OCI-LY1 (cell line): ENCODE measurements at regions not wholly inside any gene's neighbourhood (a gene's known extent, or its start where the extent isn't known, plus 50 kb on each side); places are given as distances from the start of the nearest gene placed in this dataset.

ENCODE experiments used
- H2AFZ ChIP-seq: fragments of 200-600 bp; sonication (generic), shearing (Covaris generic); 2 replicates; pipeline ENCODE4 v1.6.0; 2014; ENCODE audit warnings: antibody characterized with exemption, mild to moderate bottlenecking, low read length
- H3F3A ChIP-seq: fragments of 200-600 bp; sonication (generic), shearing (Covaris generic); 2 replicates; pipeline ENCODE4 v1.6.0; 2014; ENCODE audit warnings: mild to moderate bottlenecking, antibody characterized with exemption, low read length, moderate library complexity; ENCODE audit not compliant: insufficient read depth
- H3K27ac ChIP-seq: fragments of 200-600 bp; sonication (generic); 2 replicates; pipeline ENCODE4 v1.5.1; 2014; ENCODE audit warnings: low read length, mixed run types, mild to moderate bottlenecking, low read depth; ENCODE audit not compliant: poor library complexity, severe bottlenecking
- H3K27me3 ChIP-seq: fragments of 200-600 bp; sonication (generic); 2 replicates; pipeline ENCODE4 v1.6.0; 2014; ENCODE audit warnings: antibody characterized with exemption, mild to moderate bottlenecking, low read length, moderate library complexity; ENCODE audit not compliant: insufficient read depth
- H3K36me3 ChIP-seq: fragments of 200-600 bp; sonication (generic); 2 replicates; pipeline ENCODE4 v1.6.1; 2014; ENCODE audit warnings: mild to moderate bottlenecking, antibody characterized with exemption, low read length, moderate library complexity, mixed read lengths; ENCODE audit not compliant: insufficient read depth
- H3K4me1 ChIP-seq: fragments of 200-600 bp; sonication (generic); 2 replicates; pipeline ENCODE4 v1.5.1; 2014; ENCODE audit warnings: mild to moderate bottlenecking, low read length, moderate library complexity; ENCODE audit not compliant: insufficient read depth, severe bottlenecking
- H3K4me2 ChIP-seq: fragments of 200-600 bp; sonication (generic), shearing (Covaris generic); 2 replicates; pipeline ENCODE4 v1.6.1; 2014; ENCODE audit warnings: low read length
- H3K4me3 ChIP-seq: fragments of 200-600 bp; sonication (generic); 2 replicates; pipeline ENCODE4 v1.5.1; 2014; ENCODE audit warnings: low read length, low read depth, mild to moderate bottlenecking, mixed read lengths; ENCODE audit not compliant: poor library complexity, severe bottlenecking
- H3K79me2 ChIP-seq: fragments of 200-600 bp; shearing (Covaris generic); 2 replicates; pipeline ENCODE4 v1.6.1; 2016; ENCODE audit warnings: mixed run types, low read length, mixed read lengths; ENCODE audit not compliant: insufficient read depth
- H3K9ac ChIP-seq: fragments of 200-600 bp; sonication (generic), shearing (Covaris generic); 2 replicates; pipeline ENCODE4 v1.6.1; 2014; ENCODE audit warnings: mild to moderate bottlenecking, low read length, mixed read lengths
- H3K9me2 ChIP-seq: fragments of 200-600 bp; sonication (generic), shearing (Covaris generic); 2 replicates; pipeline ENCODE4 v1.6.1; 2014; ENCODE audit warnings: low read depth, mild to moderate bottlenecking, low read length, mixed read lengths
- H3K9me3 ChIP-seq: fragments of 200-600 bp; shearing (Covaris generic); 2 replicates; pipeline ENCODE4 v1.6.1; 2014; ENCODE audit warnings: low read length, mixed read lengths
- H4K20me1 ChIP-seq: fragments of 200-600 bp; sonication (generic), shearing (Covaris generic); 2 replicates; pipeline ENCODE4 v1.6.0; 2016; ENCODE audit warnings: mild to moderate bottlenecking, low read length; ENCODE audit not compliant: insufficient read depth
- EZH2 ChIP-seq: fragments of 200-600 bp; sonication (generic), shearing (Covaris generic); IDR thresholded peaks from 2 replicates; pipeline ENCODE4 v1.8.0; 2017; ENCODE audit warnings: borderline replicate concordance, mixed run types, mild to moderate bottlenecking, antibody characterized with exemption, low read length, moderate library complexity, mixed read lengths
- TF ChIP-seq, protein P1 (sequence below): fragments of 200-600 bp; sonication (generic), shearing (Covaris generic); IDR thresholded peaks from 2 replicates; pipeline ENCODE4 v1.5.1; 2017; ENCODE audit warnings: mild to moderate bottlenecking, antibody characterized with exemption, low read length, moderate library complexity, mixed read lengths

DNA sequence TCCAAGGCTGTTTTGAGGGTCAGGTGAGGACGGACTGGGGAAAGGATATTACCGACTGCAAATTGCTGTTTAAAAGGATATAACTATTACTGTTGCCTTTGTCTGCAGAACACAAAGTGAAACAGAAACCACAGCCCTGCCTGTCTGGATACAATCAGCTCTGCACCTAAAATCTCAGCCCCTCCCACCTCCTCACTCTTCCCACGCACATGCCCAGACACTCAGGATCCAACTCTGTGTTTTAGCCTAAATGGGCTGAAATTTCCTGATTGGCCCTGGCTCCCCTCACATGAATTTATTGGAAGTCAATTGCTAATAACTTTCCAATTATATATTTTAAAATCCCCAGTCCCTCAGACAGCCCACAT lies 176.3 kb upstream of the PPP1R26 start:
- H3K27ac ChIP-seq, result no peak overlapping the region
- no peaks in the 10 kb centered on the region for H3F3A ChIP-seq
- no peaks in the 10 kb centered on the region for H3K9me2 ChIP-seq
- no peaks in the 10 kb centered on the region for H3K4me1 ChIP-seq
- no peak overlapping the region for H3K4me2 ChIP-seq
- no peak overlapping the region for H3K4me3 ChIP-seq
- H3K36me3 ChIP-seq, result no peaks in the 10 kb centered on the region
- H3K9ac ChIP-seq, result no peak overlapping the region
- TF ChIP-seq, protein P1, sequence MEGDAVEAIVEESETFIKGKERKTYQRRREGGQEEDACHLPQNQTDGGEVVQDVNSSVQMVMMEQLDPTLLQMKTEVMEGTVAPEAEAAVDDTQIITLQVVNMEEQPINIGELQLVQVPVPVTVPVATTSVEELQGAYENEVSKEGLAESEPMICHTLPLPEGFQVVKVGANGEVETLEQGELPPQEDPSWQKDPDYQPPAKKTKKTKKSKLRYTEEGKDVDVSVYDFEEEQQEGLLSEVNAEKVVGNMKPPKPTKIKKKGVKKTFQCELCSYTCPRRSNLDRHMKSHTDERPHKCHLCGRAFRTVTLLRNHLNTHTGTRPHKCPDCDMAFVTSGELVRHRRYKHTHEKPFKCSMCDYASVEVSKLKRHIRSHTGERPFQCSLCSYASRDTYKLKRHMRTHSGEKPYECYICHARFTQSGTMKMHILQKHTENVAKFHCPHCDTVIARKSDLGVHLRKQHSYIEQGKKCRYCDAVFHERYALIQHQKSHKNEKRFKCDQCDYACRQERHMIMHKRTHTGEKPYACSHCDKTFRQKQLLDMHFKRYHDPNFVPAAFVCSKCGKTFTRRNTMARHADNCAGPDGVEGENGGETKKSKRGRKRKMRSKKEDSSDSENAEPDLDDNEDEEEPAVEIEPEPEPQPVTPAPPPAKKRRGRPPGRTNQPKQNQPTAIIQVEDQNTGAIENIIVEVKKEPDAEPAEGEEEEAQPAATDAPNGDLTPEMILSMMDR, result no peak
- TF ChIP-seq EZH2, result no peak
- H2AFZ ChIP-seq, result no peak overlapping the region
- H4K20me1 ChIP-seq, result no peaks in the 10 kb centered on the region
- 0 out of 2 replicates have a peak, but pooled peaks cover 7% of the 10 kb centered on the region for H3K27me3 ChIP-seq
- H3K9me3 ChIP-seq, result no peaks in the 10 kb centered on the region
- H3K79me2 ChIP-seq, result no peaks in the 10 kb centered on the region

- no peak overlapping the region for H2AFZ ChIP-seq
- H3K79me2 ChIP-seq, result no peaks in the 10 kb centered on the region
- no peaks in the 10 kb centered on the region for H3F3A ChIP-seq
- H4K20me1 ChIP-seq, result no peaks in the 10 kb centered on the region
- no peaks in the 10 kb centered on the region for H3K9me2 ChIP-seq
- no peaks in the 10 kb centered on the region for H3K36me3 ChIP-seq
- 0 out of 2 replicates have a peak, but pooled peaks cover 7% of the 10 kb centered on the region for H3K27me3 ChIP-seq
- H3K9ac ChIP-seq, result no peak overlapping the region
- H3K27ac ChIP-seq, result no peak overlapping the region
- H3K4me1 ChIP-seq, result no peaks in the 10 kb centered on the region
- H3K9me3 ChIP-seq, result no peaks in the 10 kb centered on the region
- no peak for TF ChIP-seq EZH2
- TF ChIP-seq, protein P1, result no peak
- no peak overlapping the region for H3K4me3 ChIP-seq
- no peak overlapping the region for H3K4me2 ChIP-seq
These were observed 175.6 kb upstream of the PPP1R26 start for GRCh38 chr9:135303865-135304499.

- TF ChIP-seq, protein P1, result no peak
- no peak for TF ChIP-seq EZH2
- Histone ChIP-seq H3K4me3 (no peak overlapping the region), H3K27ac (no peak overlapping the region), H4K20me1 (no peaks in the 10 kb centered on the region), H3F3A (no peaks in the 10 kb centered on the region), H3K36me3 (no peaks in the 10 kb centered on the region), H3K4me2 (no peak overlapping the region), H3K9me2 (no peaks in the 10 kb centered on the region), H3K79me2 (no peaks in the 10 kb centered on the region), H3K9me3 (no peaks in the 10 kb centered on the region), H3K4me1 (no peaks in the 10 kb centered on the region), H3K27me3 (0 out of 2 replicates have a peak, but pooled peaks cover 7% of the 10 kb centered on the region), H2AFZ (no peak overlapping the region), H3K9ac (no peak overlapping the region)
These were observed 174.7 kb upstream of the PPP1R26 start for GRCh38 chr9:135304886-135305285.
